Skeletal muscle tissue (tissue), 3 donors: ENCODE measurements at regions not wholly inside any gene's neighbourhood (a gene's known extent, or its start where the extent isn't known, plus 50 kb on each side); places are given as distances from the start of the nearest gene placed in this dataset.

ENCODE experiments used
- H3K27ac ChIP-seq: one replicate; pipeline ENCODE4 v1.7.0; 2013; ENCODE audit warnings: mild to moderate bottlenecking, low read depth, low read length, inconsistent platforms
- H3K27me3 ChIP-seq, 3 donors: one replicate each; pipeline ENCODE4 v1.7.0; 2013; ENCODE audit warnings: low read length in 3 of 3; ENCODE audit not compliant: control insufficient read depth in 3 of 3, insufficient read depth in 3 of 3
- H3K36me3 ChIP-seq, 3 donors: one replicate each; pipeline ENCODE4 v1.7.0; 2013; ENCODE audit warnings: low read length in 3 of 3; ENCODE audit not compliant: control insufficient read depth in 3 of 3, insufficient read depth in 3 of 3
- H3K4me1 ChIP-seq, 3 donors: one replicate each; pipeline ENCODE4 v1.7.0; 2013; ENCODE audit warnings: low read length in 3 of 3, mild to moderate bottlenecking in 3 of 3; ENCODE audit not compliant: control insufficient read depth in 3 of 3, insufficient read depth in 3 of 3
- H3K4me3 ChIP-seq, 3 donors: one replicate each; pipeline ENCODE4 v1.7.0; 2013; ENCODE audit warnings: low read length in 3 of 3
- H3K9ac ChIP-seq, 3 donors: one replicate each; pipeline ENCODE4 v1.7.0; 2013; ENCODE audit warnings: low read length in 3 of 3, mild to moderate bottlenecking in 3 of 3, moderate library complexity in 2 of 3, low read depth in 1 of 3
- H3K9me3 ChIP-seq, 3 donors: one replicate each; pipeline ENCODE4 v1.7.0; 2013; ENCODE audit warnings: low read length in 3 of 3; ENCODE audit not compliant: control insufficient read depth in 3 of 3
- donor health status: Osteomylitis.

DNA sequence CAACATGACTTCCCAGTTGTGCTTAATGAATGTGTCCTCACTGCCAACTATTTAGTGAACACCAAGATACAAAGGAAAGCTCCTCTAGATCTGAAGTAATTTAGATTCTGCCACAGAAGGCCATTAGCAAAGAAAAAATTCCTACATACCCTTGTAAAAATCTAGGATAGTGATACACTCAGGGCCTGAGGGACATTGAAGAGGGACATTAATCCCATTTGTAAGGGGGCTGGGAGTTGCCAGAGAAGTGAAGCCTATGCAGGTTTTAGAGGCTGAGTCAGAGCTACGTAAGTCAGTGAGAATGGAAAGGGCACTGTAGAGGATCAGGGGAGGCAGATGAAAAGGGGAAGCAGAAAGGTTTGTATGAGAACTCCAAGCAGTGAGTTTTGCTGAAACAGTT lies 286.9 kb upstream of the TARS1 start:
- no peak overlapping the region for H3K27ac ChIP-seq
- H3K9me3 ChIP-seq: peaks cover 0 to 4% (median 0%) of the 10 kb centered on the region in 3 donors
- H3K4me3 ChIP-seq: no peak overlapping the region
- H3K9ac ChIP-seq: no peak overlapping the region
- no peaks in the 10 kb centered on the region for H3K4me1 ChIP-seq
- H3K36me3 ChIP-seq: no peaks in the 10 kb centered on the region
- H3K27me3 ChIP-seq: no peaks in the 10 kb centered on the region

GRCh38 chr5:33160871-33161270 lies 279.9 kb upstream of the TARS1 start:
- Histone ChIP-seq H3K27ac (no peak overlapping the region), H3K9ac (no peak overlapping the region), H3K9me3 (peaks cover 0 to 2% (median 0%) of the 10 kb centered on the region in 3 donors), H3K27me3 (no peaks in the 10 kb centered on the region), H3K4me3 (no peak overlapping the region), H3K36me3 (no peaks in the 10 kb centered on the region), H3K4me1 (no peaks in the 10 kb centered on the region)

DNA sequence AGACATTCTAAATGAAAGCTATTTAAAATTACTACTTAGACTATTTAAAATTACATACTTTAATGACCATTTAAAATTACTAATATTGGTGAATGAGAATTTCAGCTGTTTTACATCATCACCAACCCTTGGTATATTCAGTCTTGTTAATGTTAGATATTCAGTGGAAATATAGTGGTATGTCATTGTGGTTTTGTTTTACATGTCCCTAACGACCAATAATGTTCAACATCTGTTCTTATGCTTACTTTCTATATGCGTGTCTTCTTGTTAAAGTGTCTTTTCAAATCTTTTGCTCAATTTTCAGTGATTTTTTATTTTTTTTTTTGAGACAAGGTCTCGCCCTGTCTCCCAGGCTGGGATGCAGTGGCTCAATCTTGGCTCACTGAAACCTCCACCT lies 279.3 kb upstream of the TARS1 start:
- Histone ChIP-seq H3K9me3 (no peaks in the 10 kb centered on the region), H3K27me3 (no peaks in the 10 kb centered on the region), H3K4me3 (no peak overlapping the region), H3K27ac (no peak overlapping the region), H3K36me3 (no peaks in the 10 kb centered on the region), H3K4me1 (no peaks in the 10 kb centered on the region), H3K9ac (no peak overlapping the region)

GRCh38 chr5:33162057-33162456 lies 278.7 kb upstream of the TARS1 start:
- H3K4me3 ChIP-seq: no peak overlapping the region
- H3K36me3 ChIP-seq: no peaks in the 10 kb centered on the region
- no peaks in the 10 kb centered on the region for H3K27me3 ChIP-seq
- H3K9ac ChIP-seq: no peak overlapping the region
- H3K4me1 ChIP-seq: no peaks in the 10 kb centered on the region
- no peaks in the 10 kb centered on the region for H3K9me3 ChIP-seq
- no peak overlapping the region for H3K27ac ChIP-seq

GRCh38 chr5:33166522-33166921 lies 274.2 kb upstream of the TARS1 start:
- Histone ChIP-seq H3K9ac (no peak overlapping the region), H3K4me1 (no peaks in the 10 kb centered on the region), H3K36me3 (no peaks in the 10 kb centered on the region), H3K4me3 (no peak overlapping the region), H3K9me3 (no peaks in the 10 kb centered on the region), H3K27ac (no peak overlapping the region), H3K27me3 (no peaks in the 10 kb centered on the region)

- Histone ChIP-seq H3K4me3 (no peak overlapping the region), H3K4me1 (no peaks in the 10 kb centered on the region), H3K9me3 (no peaks in the 10 kb centered on the region), H3K27ac (no peak overlapping the region), H3K27me3 (no peaks in the 10 kb centered on the region), H3K36me3 (no peaks in the 10 kb centered on the region), H3K9ac (no peak overlapping the region)
Observed at GRCh38 chr5:33166948-33167347, 273.8 kb upstream of the TARS1 start.

DNA sequence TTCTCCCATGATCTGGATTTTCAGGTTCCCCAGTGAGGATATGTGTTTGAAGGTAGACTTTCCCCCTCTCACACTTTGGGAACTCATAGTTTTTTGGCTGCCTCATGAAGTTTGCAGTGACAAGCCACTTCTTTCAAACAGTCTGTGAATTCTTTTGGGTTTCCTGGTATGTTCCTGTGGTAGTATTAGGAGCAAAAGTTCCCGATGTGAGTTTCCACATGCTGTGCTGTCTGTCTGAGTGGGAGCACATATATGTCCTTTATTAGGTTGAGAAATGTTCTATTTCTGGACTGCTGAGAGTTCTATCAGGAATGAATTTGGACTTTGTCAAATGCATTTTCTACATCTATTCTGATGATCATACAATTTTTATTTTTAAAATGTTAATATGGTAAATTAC lies 273.2 kb upstream of the TARS1 start:
- Histone ChIP-seq H3K9ac (no peak overlapping the region), H3K4me1 (no peaks in the 10 kb centered on the region), H3K4me3 (no peak overlapping the region), H3K36me3 (no peaks in the 10 kb centered on the region), H3K9me3 (no peaks in the 10 kb centered on the region), H3K27me3 (no peaks in the 10 kb centered on the region), H3K27ac (no peak overlapping the region)

DNA sequence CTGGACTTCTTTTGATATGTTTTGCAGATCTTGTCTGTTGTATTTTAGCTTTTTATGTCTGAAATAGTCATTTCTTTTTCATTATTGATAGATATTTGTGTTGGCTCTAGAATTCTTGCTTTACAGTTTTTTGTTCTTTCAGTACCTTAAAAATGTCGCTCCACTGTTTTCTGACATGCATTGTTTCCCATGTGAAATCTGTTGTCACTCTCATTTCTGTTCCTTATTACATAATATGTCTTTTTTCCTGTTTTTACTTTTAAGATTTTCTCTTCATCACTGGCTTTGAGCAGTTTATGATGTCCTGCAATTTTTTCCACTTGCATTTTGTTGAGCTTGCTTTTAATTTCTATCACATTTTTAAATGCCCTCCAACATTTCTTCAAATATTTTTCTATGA lies 270.4 kb upstream of the TARS1 start:
- H3K27me3 ChIP-seq: no peaks in the 10 kb centered on the region
- no peaks in the 10 kb centered on the region for H3K9me3 ChIP-seq
- no peak overlapping the region for H3K9ac ChIP-seq
- H3K36me3 ChIP-seq: no peaks in the 10 kb centered on the region
- H3K4me3 ChIP-seq: no peak overlapping the region
- no peaks in the 10 kb centered on the region for H3K4me1 ChIP-seq
- H3K27ac ChIP-seq: no peak overlapping the region

- Histone ChIP-seq H3K9ac (no peak overlapping the region), H3K4me1 (no peaks in the 10 kb centered on the region), H3K36me3 (no peaks in the 10 kb centered on the region), H3K27ac (no peak overlapping the region), H3K4me3 (no peak overlapping the region), H3K9me3 (no peaks in the 10 kb centered on the region), H3K27me3 (no peaks in the 10 kb centered on the region)
Observed at GRCh38 chr5:33174383-33174782, 266.4 kb upstream of the TARS1 start.

DNA sequence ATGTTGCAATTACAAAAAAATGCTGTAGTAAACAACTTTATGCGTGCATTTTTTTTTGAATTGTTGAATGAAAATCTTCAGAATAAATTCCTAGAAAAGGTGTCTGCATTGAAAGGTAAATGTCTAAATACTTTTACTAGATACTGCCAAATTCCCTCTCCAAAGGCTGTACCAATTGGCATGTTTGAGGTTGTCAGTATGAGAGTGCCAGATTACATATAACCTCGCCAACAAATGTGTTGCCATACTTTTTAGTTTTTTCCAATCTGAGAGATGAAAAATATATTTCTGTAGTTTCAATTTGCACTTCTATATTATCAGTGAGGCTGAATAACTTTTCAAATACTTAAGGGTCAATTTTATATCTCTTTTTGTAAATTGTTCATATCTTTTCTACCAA lies 261.5 kb upstream of the TARS1 start:
- Histone ChIP-seq H3K27me3 (no peaks in the 10 kb centered on the region), H3K9ac (no peak overlapping the region), H3K27ac (no peak overlapping the region), H3K4me1 (no peaks in the 10 kb centered on the region), H3K36me3 (no peaks in the 10 kb centered on the region), H3K9me3 (no peaks in the 10 kb centered on the region), H3K4me3 (no peak overlapping the region)

DNA sequence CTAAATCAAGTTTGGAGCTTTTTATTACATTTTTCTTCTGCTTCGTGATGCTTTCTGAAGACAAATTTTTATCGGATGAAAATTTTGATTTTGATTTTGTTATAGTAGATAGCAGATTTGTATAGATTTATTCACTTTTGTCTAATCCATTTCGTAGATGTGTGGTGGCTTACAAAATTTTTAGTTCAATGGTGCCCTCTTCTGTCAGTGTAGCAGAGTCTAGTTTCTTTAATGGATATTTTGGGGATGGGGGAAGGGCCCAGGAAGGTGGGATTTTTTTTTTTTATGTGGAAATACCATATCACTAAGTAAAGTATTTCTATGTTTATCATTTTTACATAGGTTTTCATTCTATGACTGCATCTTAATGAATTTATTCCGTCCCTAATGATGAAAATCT lies 259.9 kb upstream of the TARS1 start:
- no peaks in the 10 kb centered on the region for H3K4me1 ChIP-seq
- no peaks in the 10 kb centered on the region for H3K27me3 ChIP-seq
- H3K36me3 ChIP-seq: no peaks in the 10 kb centered on the region
- no peak overlapping the region for H3K4me3 ChIP-seq
- no peaks in the 10 kb centered on the region for H3K9me3 ChIP-seq
- H3K9ac ChIP-seq: no peak overlapping the region
- no peak overlapping the region for H3K27ac ChIP-seq
